ENCODE measurements at regions not wholly inside any gene's neighbourhood (a gene's known extent, or its start where the extent isn't known, plus 50 kb on each side); places are given as distances from the start of the nearest gene placed in this dataset.

GRCh38 chr15:94875550-94875949 is 644.2 kb downstream of the MCTP2 start:
- no TSS peak for BruUV-seq (replicated peaks)
- no peaks in the 10 kb centered on the region for H3K4me1 Mint-ChIP-seq (ENCODE audit: low read depth, unreplicated experiment)
- CTCF ChIA-PET: no interaction called here
- H3K27me3 Mint-ChIP-seq (ENCODE audit: unreplicated experiment): no peaks in the 10 kb centered on the region
- H3K9me3 Mint-ChIP-seq (ENCODE audit: low read depth, unreplicated experiment): peaks cover 19% of the 10 kb centered on the region
- intact Hi-C loops (cut with micrococcal nuclease; ENCODE audit: unreplicated experiment): no loop called here
- no peak overlapping the region for H3K4me3 Mint-ChIP-seq (ENCODE audit: low read depth, unreplicated experiment)
- no peak for DNase-seq
- no peak for TF ChIP-seq CTCF (IDR thresholded peaks at IDR 0.05; ENCODE audit: unreplicated experiment)
- no peak overlapping the region for H3K27ac Mint-ChIP-seq (ENCODE audit: unreplicated experiment)
- no peaks in the 10 kb centered on the region for H3K36me3 Mint-ChIP-seq (ENCODE audit: insufficient read depth, unreplicated experiment)

- intact Hi-C loops (cut with micrococcal nuclease; ENCODE audit: unreplicated experiment): no loop called here
- CTCF ChIA-PET: no interaction called here
- Mint-ChIP-seq H3K9me3 (ENCODE audit: low read depth, unreplicated experiment) (peaks cover 8% of the 10 kb centered on the region), H3K4me3 (ENCODE audit: low read depth, unreplicated experiment) (no peak overlapping the region), H3K4me1 (ENCODE audit: low read depth, unreplicated experiment) (no peaks in the 10 kb centered on the region), H3K27me3 (ENCODE audit: unreplicated experiment) (no peaks in the 10 kb centered on the region), H3K27ac (ENCODE audit: unreplicated experiment) (no peak overlapping the region), H3K36me3 (ENCODE audit: insufficient read depth, unreplicated experiment) (no peaks in the 10 kb centered on the region)
- no peak for DNase-seq
- no TSS peak for BruUV-seq (replicated peaks)
- TF ChIP-seq CTCF (IDR thresholded peaks at IDR 0.05; ENCODE audit: unreplicated experiment): no peak
Measured at GRCh38 chr15:94877833-94878232, 646.5 kb downstream of the MCTP2 start.

GRCh38 chr15:94882071-94882712 is 650.8 kb downstream of the MCTP2 start:
- CTCF ChIA-PET: no interaction called here
- H3K27ac Mint-ChIP-seq (ENCODE audit: unreplicated experiment): no peak overlapping the region
- no peaks in the 10 kb centered on the region for H3K27me3 Mint-ChIP-seq (ENCODE audit: unreplicated experiment)
- intact Hi-C loops (cut with micrococcal nuclease; ENCODE audit: unreplicated experiment): no loop called here
- no peak overlapping the region for H3K4me3 Mint-ChIP-seq (ENCODE audit: low read depth, unreplicated experiment)
- no peaks in the 10 kb centered on the region for H3K4me1 Mint-ChIP-seq (ENCODE audit: low read depth, unreplicated experiment)
- BruUV-seq (replicated peaks): no TSS peak
- DNase-seq: no peak
- no peak for TF ChIP-seq CTCF (IDR thresholded peaks at IDR 0.05; ENCODE audit: unreplicated experiment)
- no peaks in the 10 kb centered on the region for H3K36me3 Mint-ChIP-seq (ENCODE audit: insufficient read depth, unreplicated experiment)
- peaks cover 9% of the 10 kb centered on the region for H3K9me3 Mint-ChIP-seq (ENCODE audit: low read depth, unreplicated experiment)

- Mint-ChIP-seq H3K27me3 (ENCODE audit: unreplicated experiment) (no peaks in the 10 kb centered on the region), H3K4me1 (ENCODE audit: low read depth, unreplicated experiment) (no peaks in the 10 kb centered on the region), H3K9me3 (ENCODE audit: low read depth, unreplicated experiment) (peaks cover 23% of the 10 kb centered on the region), H3K4me3 (ENCODE audit: low read depth, unreplicated experiment) (no peak overlapping the region), H3K27ac (ENCODE audit: unreplicated experiment) (no peak overlapping the region), H3K36me3 (ENCODE audit: insufficient read depth, unreplicated experiment) (no peaks in the 10 kb centered on the region)
- BruUV-seq (replicated peaks): no TSS peak
- intact Hi-C loops (cut with micrococcal nuclease; ENCODE audit: unreplicated experiment): no loop called here
- TF ChIP-seq CTCF (IDR thresholded peaks at IDR 0.05; ENCODE audit: unreplicated experiment): no peak
- no peak for DNase-seq
- CTCF ChIA-PET: no interaction called here
Measured at GRCh38 chr15:94887391-94887790, 656.0 kb downstream of the MCTP2 start.

Data from Calu3 (cell line).